ENCODE measurements at regions not wholly inside any gene's neighbourhood (a gene's known extent, or its start where the extent isn't known, plus 50 kb on each side); places are given as distances from the start of the nearest gene placed in this dataset.
"Not testable (repeated sequence)": the region's sequence is repeated elsewhere in the genome, so short reads cannot be mapped to it uniquely, and the experiment has no call there.

- peaks cover 7% of the 10 kb centered on the region for H3K9me3 ChIP-seq
- intact Hi-C loops (cut with DNase I): no loop called here
- WGBS, 3 donors: 68 to 74% (median 71%) methylated on average over 3 of the region's 3 CpGs
- H3K27me3 ChIP-seq (ENCODE audit: insufficient read depth in 3 of 3, low read length in 2 of 3): no peaks in the 10 kb centered on the region
- ATAC-seq (no peak), DNase-seq (no peak)
- no peak for TF ChIP-seq CTCF (IDR thresholded peaks at IDR 0.05)
- H3K4me3 ChIP-seq: no peak overlapping the region
- no peak overlapping the region for H3K27ac ChIP-seq
- no peaks in the 10 kb centered on the region for H3K4me1 ChIP-seq
- H3K36me3 ChIP-seq (ENCODE audit: insufficient read depth in 1 of 2, low read depth in 1 of 2): no peaks in the 10 kb centered on the region
Observed at GRCh38 chr5:130908186-130908585, 256.9 kb downstream of the HINT1 start.

GRCh38 chr5:130897537-130898195 is 267.4 kb downstream of the HINT1 start:
- DNase-seq; ATAC-seq; H3K27ac ChIP-seq; H3K4me3 ChIP-seq; H3K36me3 ChIP-seq (ENCODE audit: insufficient read depth in 1 of 2, low read depth in 1 of 2); H3K9me3 ChIP-seq; H3K27me3 ChIP-seq (ENCODE audit: insufficient read depth in 3 of 3, low read length in 2 of 3); H3K4me1 ChIP-seq; intact Hi-C loops (cut with DNase I): not testable (repeated sequence)
- WGBS, 3 donors: 82 to 83% (median 83%) methylated on average over 24 of the region's 24 CpGs

- H3K27me3 ChIP-seq (ENCODE audit: insufficient read depth in 3 of 3, low read length in 2 of 3); H3K9me3 ChIP-seq; H3K4me3 ChIP-seq; DNase-seq; H3K36me3 ChIP-seq (ENCODE audit: insufficient read depth in 1 of 2, low read depth in 1 of 2); H3K4me1 ChIP-seq; H3K27ac ChIP-seq; ATAC-seq; intact Hi-C loops (cut with DNase I): not testable (repeated sequence)
- 84 to 92% (median 88%) methylated on average over 2 of the region's 2 CpGs for WGBS, 3 donors
Observed at GRCh38 chr5:130897181-130897536, 267.9 kb downstream of the HINT1 start.

- no peaks in the 10 kb centered on the region for H3K4me1 ChIP-seq
- intact Hi-C loops (cut with DNase I): no loop called here
- DNase-seq: no peak
- WGBS, 3 donors: 87 to 91% (median 89%) methylated on average over 2 of the region's 2 CpGs
- H3K36me3 ChIP-seq (ENCODE audit: insufficient read depth in 1 of 2, low read depth in 1 of 2): no peaks in the 10 kb centered on the region
- no peak for TF ChIP-seq CTCF (IDR thresholded peaks at IDR 0.05)
- H3K27me3 ChIP-seq (ENCODE audit: insufficient read depth in 3 of 3, low read length in 2 of 3): no peaks in the 10 kb centered on the region
- no peak for ATAC-seq
- no peak overlapping the region for H3K4me3 ChIP-seq
- no peak overlapping the region for H3K27ac ChIP-seq
- no peaks in the 10 kb centered on the region for H3K9me3 ChIP-seq
Observed at GRCh38 chr5:130896636-130897035, 268.4 kb downstream of the HINT1 start.

GRCh38 chr5:130893006-130893405 is 272.1 kb downstream of the HINT1 start:
- DNase-seq (no peak), ATAC-seq (no peak)
- Histone ChIP-seq H3K4me3 (no peak overlapping the region), H3K27ac (no peak overlapping the region), H3K9me3 (no peaks in the 10 kb centered on the region), H3K36me3 (ENCODE audit: insufficient read depth in 1 of 2, low read depth in 1 of 2) (no peaks in the 10 kb centered on the region), H3K27me3 (ENCODE audit: insufficient read depth in 3 of 3, low read length in 2 of 3) (no peaks in the 10 kb centered on the region), H3K4me1 (no peaks in the 10 kb centered on the region)
- TF ChIP-seq CTCF (IDR thresholded peaks at IDR 0.05): no peak
- intact Hi-C loops (cut with DNase I): no loop called here
- 73 to 79% (median 75%) methylated on average over 1 of the region's 1 CpG for WGBS, 3 donors

GRCh38 chr5:130890610-130891009 is 274.4 kb downstream of the HINT1 start:
- Histone ChIP-seq H3K36me3 (ENCODE audit: insufficient read depth in 1 of 2, low read depth in 1 of 2) (no peaks in the 10 kb centered on the region), H3K27me3 (ENCODE audit: insufficient read depth in 3 of 3, low read length in 2 of 3) (no peaks in the 10 kb centered on the region), H3K9me3 (no peaks in the 10 kb centered on the region), H3K4me3 (no peak overlapping the region), H3K27ac (no peak overlapping the region), H3K4me1 (no peaks in the 10 kb centered on the region)
- 90 to 97% (median 94%) methylated on average over 2 of the region's 2 CpGs for WGBS, 3 donors
- ATAC-seq (no peak), DNase-seq (no peak)
- intact Hi-C loops (cut with DNase I): no loop called here
- no peak for TF ChIP-seq CTCF (IDR thresholded peaks at IDR 0.05)

Measured in psoas muscle (tissue), 7 donors.